DOHH2 (cell line): ENCODE measurements at regions not wholly inside any gene's neighbourhood (a gene's known extent, or its start where the extent isn't known, plus 50 kb on each side); places are given as distances from the start of the nearest gene placed in this dataset.

Source experiments
- H3F3A ChIP-seq: fragments of 200-600 bp; sonication (generic), shearing (Covaris generic); 2 replicates; pipeline ENCODE4 v1.6.0; 2016; ENCODE audit warnings: antibody characterized with exemption, mild to moderate bottlenecking; ENCODE audit not compliant: control insufficient read depth, insufficient read depth
- H3K27ac ChIP-seq: fragments of 200-600 bp; sonication (generic); 2 replicates; pipeline ENCODE4 v1.5.1; 2014; ENCODE audit warnings: low read depth, mild to moderate bottlenecking, low read length, moderate library complexity
- H3K27me3 ChIP-seq: fragments of 200-600 bp; sonication (generic); 2 replicates; pipeline ENCODE4 v1.6.1; 2014; ENCODE audit warnings: mild to moderate bottlenecking, low read length, mixed read lengths; ENCODE audit not compliant: control insufficient read depth
- H3K36me3 ChIP-seq: fragments of 200-600 bp; sonication (generic); 2 replicates; pipeline ENCODE4 v1.6.1; 2014; ENCODE audit warnings: mild to moderate bottlenecking, low read length, moderate library complexity, mixed read lengths; ENCODE audit not compliant: control insufficient read depth
- H3K4me1 ChIP-seq: fragments of 200-600 bp; sonication (generic); 2 replicates; pipeline ENCODE4 v1.6.1; 2014; ENCODE audit warnings: mild to moderate bottlenecking, low read length, mixed read lengths; ENCODE audit not compliant: control insufficient read depth
- H3K4me2 ChIP-seq: fragments of 200-600 bp; sonication (generic); 2 replicates; pipeline ENCODE4 v1.6.0; 2014; ENCODE audit warnings: mild to moderate bottlenecking, low read length, moderate library complexity
- H3K4me3 ChIP-seq: fragments of 200-600 bp; sonication (generic); 2 replicates; pipeline ENCODE4 v1.5.1; 2014; ENCODE audit warnings: mild to moderate bottlenecking, low read length, mixed read lengths
- H3K79me2 ChIP-seq: fragments of 200-600 bp; sonication (generic); 2 replicates; pipeline ENCODE4 v1.6.1; 2014; ENCODE audit warnings: mild to moderate bottlenecking, low read length, mixed read lengths; ENCODE audit not compliant: control insufficient read depth
- H3K9me2 ChIP-seq: fragments of 200-600 bp; sonication (generic); replicated peaks from 2 replicates; pipeline ENCODE4 v1.6.1; 2014; ENCODE audit warnings: mild to moderate bottlenecking, low read length, mixed read lengths; ENCODE audit not compliant: control insufficient read depth
- H3K9me3 ChIP-seq: fragments of 200-600 bp; sonication (generic); 2 replicates; pipeline ENCODE4 v1.6.1; 2014; ENCODE audit warnings: antibody characterized with exemption, low read length, mixed read lengths; ENCODE audit not compliant: control insufficient read depth, insufficient read depth
- H4K20me1 ChIP-seq: fragments of 200-600 bp; sonication (generic); 2 replicates; pipeline ENCODE4 v1.6.0; 2014; ENCODE audit warnings: low read depth, mild to moderate bottlenecking, antibody characterized with exemption, low read length, moderate library complexity; ENCODE audit not compliant: control insufficient read depth, insufficient read depth
- EZH2phosphoT487 ChIP-seq: fragments of 200-600 bp; sonication (generic); IDR thresholded peaks from 2 replicates; pipeline ENCODE4 v1.6.1; 2017; ENCODE audit warnings: borderline replicate concordance, mild to moderate bottlenecking, antibody characterized with exemption, low read length, moderate library complexity, mixed read lengths
- TF ChIP-seq, protein P1 (sequence below): fragments of 200-600 bp; sonication (generic); IDR thresholded peaks from one replicate; pipeline ENCODE4 v1.5.1; 2014; ENCODE audit warnings: antibody characterized with exemption, mild to moderate bottlenecking, low read depth, low read length; ENCODE audit not compliant: poor library complexity, severe bottlenecking

DNA sequence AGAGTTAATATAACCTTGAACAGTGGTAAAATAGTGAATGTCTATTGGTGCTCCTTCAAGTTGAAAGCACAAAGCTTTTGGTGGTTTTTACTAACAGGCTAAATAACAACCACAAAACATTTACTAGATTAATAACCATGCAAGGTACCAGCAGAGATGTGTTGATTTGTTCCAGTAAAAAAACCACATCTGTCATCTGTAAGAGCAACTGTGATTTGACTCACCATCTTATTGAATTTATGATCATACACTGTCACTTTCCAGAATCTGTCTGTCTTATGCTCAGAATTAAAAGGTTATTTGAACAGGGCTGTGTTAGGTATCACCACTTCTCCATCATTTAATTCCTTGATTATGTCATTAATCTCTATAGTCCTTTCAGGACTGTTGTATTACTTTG, 107.0 kb upstream of the PTHLH start:
- no peaks in the 10 kb centered on the region for H3K9me2 ChIP-seq
- H3K4me3 ChIP-seq = no peak overlapping the region
- H3K27me3 ChIP-seq = no peaks in the 10 kb centered on the region
- no peak overlapping the region for H3K27ac ChIP-seq
- no peaks in the 10 kb centered on the region for H3K79me2 ChIP-seq
- no peaks in the 10 kb centered on the region for H4K20me1 ChIP-seq
- no peaks in the 10 kb centered on the region for H3K36me3 ChIP-seq
- H3K9me3 ChIP-seq = no peaks in the 10 kb centered on the region
- H3K4me1 ChIP-seq = no peaks in the 10 kb centered on the region
- TF ChIP-seq, protein P1, sequence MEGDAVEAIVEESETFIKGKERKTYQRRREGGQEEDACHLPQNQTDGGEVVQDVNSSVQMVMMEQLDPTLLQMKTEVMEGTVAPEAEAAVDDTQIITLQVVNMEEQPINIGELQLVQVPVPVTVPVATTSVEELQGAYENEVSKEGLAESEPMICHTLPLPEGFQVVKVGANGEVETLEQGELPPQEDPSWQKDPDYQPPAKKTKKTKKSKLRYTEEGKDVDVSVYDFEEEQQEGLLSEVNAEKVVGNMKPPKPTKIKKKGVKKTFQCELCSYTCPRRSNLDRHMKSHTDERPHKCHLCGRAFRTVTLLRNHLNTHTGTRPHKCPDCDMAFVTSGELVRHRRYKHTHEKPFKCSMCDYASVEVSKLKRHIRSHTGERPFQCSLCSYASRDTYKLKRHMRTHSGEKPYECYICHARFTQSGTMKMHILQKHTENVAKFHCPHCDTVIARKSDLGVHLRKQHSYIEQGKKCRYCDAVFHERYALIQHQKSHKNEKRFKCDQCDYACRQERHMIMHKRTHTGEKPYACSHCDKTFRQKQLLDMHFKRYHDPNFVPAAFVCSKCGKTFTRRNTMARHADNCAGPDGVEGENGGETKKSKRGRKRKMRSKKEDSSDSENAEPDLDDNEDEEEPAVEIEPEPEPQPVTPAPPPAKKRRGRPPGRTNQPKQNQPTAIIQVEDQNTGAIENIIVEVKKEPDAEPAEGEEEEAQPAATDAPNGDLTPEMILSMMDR = no peak
- TF ChIP-seq EZH2phosphoT487 = no peak
- no peak overlapping the region for H3K4me2 ChIP-seq
- no peaks in the 10 kb centered on the region for H3F3A ChIP-seq

DNA sequence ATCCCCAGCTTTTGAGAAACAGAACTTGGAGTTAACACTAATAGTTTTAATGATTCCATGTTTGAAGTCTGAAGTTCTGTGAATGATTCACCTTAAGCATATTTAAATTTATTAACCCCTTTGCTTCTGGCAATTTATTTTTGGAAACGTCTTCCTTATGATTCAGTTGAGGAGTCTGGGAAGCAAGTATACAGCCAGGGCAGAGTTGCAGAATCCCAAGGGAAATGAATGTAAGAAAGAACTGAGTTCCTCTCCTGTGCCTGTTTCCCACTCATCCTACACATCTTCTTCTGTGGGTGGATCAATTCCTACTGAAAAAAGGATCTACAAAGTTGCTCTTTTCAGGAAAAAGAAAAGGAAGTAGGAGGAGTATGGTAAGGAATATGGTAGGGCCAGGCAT, 108.2 kb upstream of the CCDC91 start:
- no peaks in the 10 kb centered on the region for H3K4me1 ChIP-seq
- H3K27me3 ChIP-seq = no peaks in the 10 kb centered on the region; the same call in 1 of the 2 replicates
- H3F3A ChIP-seq = no peaks in the 10 kb centered on the region
- no peaks in the 10 kb centered on the region for H4K20me1 ChIP-seq
- no peaks in the 10 kb centered on the region for H3K9me2 ChIP-seq
- no peaks in the 10 kb centered on the region for H3K9me3 ChIP-seq
- no peak overlapping the region for H3K4me3 ChIP-seq
- no peaks in the 10 kb centered on the region for H3K36me3 ChIP-seq
- H3K79me2 ChIP-seq = no peaks in the 10 kb centered on the region
- no peak overlapping the region for H3K27ac ChIP-seq
- no peak overlapping the region for H3K4me2 ChIP-seq
- TF ChIP-seq EZH2phosphoT487 = no peak
- TF ChIP-seq, protein P1 = no peak

DNA sequence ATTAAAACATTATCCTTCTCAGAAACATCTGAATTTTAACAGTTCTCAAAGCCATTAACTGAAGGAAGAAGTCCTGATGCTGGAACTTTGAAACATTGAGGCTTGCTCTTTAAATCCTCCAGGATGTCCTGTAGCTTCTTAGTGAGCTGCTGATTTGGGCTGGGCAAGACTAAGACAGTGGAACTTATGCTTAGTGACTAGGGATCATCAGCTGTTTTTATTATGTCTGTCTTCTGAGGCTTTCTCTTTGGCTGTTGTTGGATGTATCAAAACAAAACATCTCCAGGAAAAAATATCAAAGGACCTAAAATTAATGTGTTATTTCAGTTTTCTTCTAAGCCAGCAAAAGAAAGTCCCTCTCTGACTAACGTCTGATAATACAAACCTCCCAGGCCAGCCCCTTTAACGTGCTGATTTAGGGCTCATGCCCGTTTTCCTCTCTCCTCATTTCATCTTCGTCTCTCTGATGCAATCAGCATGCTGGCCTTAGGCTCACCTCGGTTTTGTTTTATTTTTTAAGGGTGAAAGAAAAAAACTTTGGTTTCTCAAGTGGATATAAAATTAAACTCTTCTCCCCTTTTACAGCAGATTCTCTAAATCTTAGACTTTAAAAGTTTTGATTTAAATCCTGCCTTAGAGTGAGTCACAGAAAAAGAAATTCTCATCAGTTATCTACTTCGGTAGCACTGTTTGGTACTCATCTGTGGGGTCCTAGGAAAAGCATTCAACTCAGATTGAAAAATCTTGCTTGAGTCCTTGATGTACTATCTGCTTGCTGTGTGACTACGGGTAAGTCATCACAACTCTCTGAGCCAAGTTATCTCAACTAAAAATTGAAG, 106.2 kb upstream of the CCDC91 start:
- Histone ChIP-seq H3K27ac (no peak overlapping the region), H3K9me3 (no peaks in the 10 kb centered on the region), H3K79me2 (no peaks in the 10 kb centered on the region), H3K4me2 (no peak overlapping the region), H4K20me1 (no peaks in the 10 kb centered on the region), H3K36me3 (no peaks in the 10 kb centered on the region), H3K9me2 (no peaks in the 10 kb centered on the region), H3F3A (no peaks in the 10 kb centered on the region), H3K4me3 (no peak overlapping the region), H3K27me3 (no peaks in the 10 kb centered on the region; the same call in 1 of the 2 replicates), H3K4me1 (peaks cover 7% of the 10 kb centered on the region)
- TF ChIP-seq, protein P1 = no peak
- no peak for TF ChIP-seq EZH2phosphoT487
